Immature natural killer cell (primary cell): ENCODE measurements at regions not wholly inside any gene's neighbourhood (a gene's known extent, or its start where the extent isn't known, plus 50 kb on each side); places are given as distances from the start of the nearest gene placed in this dataset.
"Not testable (repeated sequence)": the region's sequence is repeated elsewhere in the genome, so short reads cannot be mapped to it uniquely, and the experiment has no call there.

Experiments
- DNase-seq, 3 donors: peaks; one replicate each; pipeline ENCODE4 v3.0.0; 2022; ENCODE audit warnings: mixed read lengths in 1 of 3
- H3K27ac Mint-ChIP-seq, 6 donors: one replicate each; pipeline ENCODE4 v1.8.0; 2020; ENCODE audit warnings: mixed read lengths in 6 of 6, mild to moderate bottlenecking in 5 of 6, inconsistent platforms in 4 of 6, moderate library complexity in 3 of 6
- H3K27me3 Mint-ChIP-seq, 3 donors: one replicate each; pipeline ENCODE4 v1.8.0; 2020 to 2021; ENCODE audit warnings: low read depth in 3 of 3, mild to moderate bottlenecking in 3 of 3, mixed read lengths in 3 of 3, moderate library complexity in 3 of 3, inconsistent platforms in 1 of 3
- H3K36me3 Mint-ChIP-seq, 3 donors: one replicate each; pipeline ENCODE4 v1.8.0; 2020; ENCODE audit warnings: mixed read lengths in 3 of 3, inconsistent platforms in 2 of 3, mild to moderate bottlenecking in 2 of 3
- H3K4me1 Mint-ChIP-seq, 2 donors: one replicate each; pipeline ENCODE4 v1.8.0; 2020; ENCODE audit warnings: inconsistent platforms in 2 of 2, mild to moderate bottlenecking in 2 of 2, mixed read lengths in 2 of 2, moderate library complexity in 1 of 2
- H3K4me3 Mint-ChIP-seq, 5 donors: one replicate each; pipeline ENCODE4 v1.8.0; 2020; ENCODE audit warnings: mild to moderate bottlenecking in 5 of 5, mixed read lengths in 5 of 5, inconsistent platforms in 3 of 5, moderate library complexity in 3 of 5
- H3K9me3 Mint-ChIP-seq, 6 donors: one replicate each; pipeline ENCODE4 v1.8.0; 2020; ENCODE audit warnings: mild to moderate bottlenecking in 6 of 6, mixed read lengths in 6 of 6, inconsistent platforms in 4 of 6, moderate library complexity in 3 of 6

- Mint-ChIP-seq H3K4me1 (no peaks in the 10 kb centered on the region), H3K9me3 (peaks cover 0 to 15% (median 4%) of the 10 kb centered on the region in 6 donors), H3K27me3 (no peaks in the 10 kb centered on the region), H3K36me3 (no peaks in the 10 kb centered on the region), H3K4me3 (no peak overlapping the region), H3K27ac (no peak overlapping the region)
- DNase-seq = no peak
Observed at GRCh38 chr4:164251257-164251656, 502.7 kb upstream of the SMIM31 start.

- no peaks in the 10 kb centered on the region for H3K36me3 Mint-ChIP-seq
- no peak overlapping the region for H3K4me3 Mint-ChIP-seq
- no peaks in the 10 kb centered on the region for H3K4me1 Mint-ChIP-seq
- H3K9me3 Mint-ChIP-seq = peaks cover 0 to 15% (median 4%) of the 10 kb centered on the region in 6 donors
- H3K27ac Mint-ChIP-seq = no peak overlapping the region
- no peaks in the 10 kb centered on the region for H3K27me3 Mint-ChIP-seq
- DNase-seq = no peak
Observed at GRCh38 chr4:164252286-164252685, 501.6 kb upstream of the SMIM31 start.

GRCh38 chr4:164261831-164262230, 492.1 kb upstream of the SMIM31 start:
- Mint-ChIP-seq H3K27ac (no peak overlapping the region), H3K9me3 (peaks cover 0 to 3% (median under 1%) of the 10 kb centered on the region in 6 donors)

GRCh38 chr4:164262508-164262907, 491.4 kb upstream of the SMIM31 start:
- H3K9me3 Mint-ChIP-seq, H3K36me3 Mint-ChIP-seq, H3K4me1 Mint-ChIP-seq, H3K27ac Mint-ChIP-seq, DNase-seq, H3K4me3 Mint-ChIP-seq, H3K27me3 Mint-ChIP-seq: not testable (repeated sequence)

More at GRCh38 chr4:164261831-164262230, 492.1 kb upstream of the SMIM31 start:
- no peak for DNase-seq
- Mint-ChIP-seq H3K4me3 (no peak overlapping the region), H3K4me1 (no peaks in the 10 kb centered on the region), H3K27me3 (no peaks in the 10 kb centered on the region), H3K36me3 (no peaks in the 10 kb centered on the region)

GRCh38 chr4:164277414-164277813, 476.5 kb upstream of the SMIM31 start:
- H3K4me1 Mint-ChIP-seq, H3K4me3 Mint-ChIP-seq, H3K27ac Mint-ChIP-seq, H3K27me3 Mint-ChIP-seq, H3K9me3 Mint-ChIP-seq, H3K36me3 Mint-ChIP-seq, DNase-seq: not testable (repeated sequence)

- Mint-ChIP-seq H3K27me3 (no peaks in the 10 kb centered on the region), H3K27ac (no peak overlapping the region), H3K4me1 (no peaks in the 10 kb centered on the region), H3K36me3 (no peaks in the 10 kb centered on the region), H3K9me3 (peaks cover 0 to 5% (median 3%) of the 10 kb centered on the region in 6 donors), H3K4me3 (no peak overlapping the region)
- DNase-seq = no peak
Observed at GRCh38 chr4:164287173-164287572, 466.8 kb upstream of the SMIM31 start.

- Mint-ChIP-seq H3K9me3 (peaks cover 0 to 6% (median 3%) of the 10 kb centered on the region in 6 donors), H3K4me3 (no peak overlapping the region), H3K27ac (no peak overlapping the region), H3K36me3 (no peaks in the 10 kb centered on the region), H3K27me3 (no peaks in the 10 kb centered on the region), H3K4me1 (no peaks in the 10 kb centered on the region)
- no peak for DNase-seq
Observed at GRCh38 chr4:164288578-164288977, 465.4 kb upstream of the SMIM31 start.

- DNase-seq = no peak
- Mint-ChIP-seq H3K9me3 (peaks cover 0 to 12% (median 6%) of the 10 kb centered on the region in 6 donors), H3K36me3 (no peaks in the 10 kb centered on the region), H3K4me3 (no peak overlapping the region), H3K27me3 (no peaks in the 10 kb centered on the region), H3K4me1 (no peaks in the 10 kb centered on the region), H3K27ac (no peak overlapping the region)
Observed at GRCh38 chr4:164293203-164293602, 460.7 kb upstream of the SMIM31 start.

GRCh38 chr4:164293743-164294142, 460.2 kb upstream of the SMIM31 start:
- H3K9me3 Mint-ChIP-seq = peaks cover 0 to 12% (median 6%) of the 10 kb centered on the region in 6 donors
- H3K27ac Mint-ChIP-seq = no peak overlapping the region
- no peaks in the 10 kb centered on the region for H3K27me3 Mint-ChIP-seq
- H3K4me3 Mint-ChIP-seq = no peak overlapping the region
- no peak for DNase-seq
- no peaks in the 10 kb centered on the region for H3K36me3 Mint-ChIP-seq
- no peaks in the 10 kb centered on the region for H3K4me1 Mint-ChIP-seq

- no peak overlapping the region for H3K27ac Mint-ChIP-seq
- H3K9me3 Mint-ChIP-seq = peaks cover 0 to 18% (median 2%) of the 10 kb centered on the region in 6 donors
- H3K4me3 Mint-ChIP-seq = no peak overlapping the region
- no peaks in the 10 kb centered on the region for H3K4me1 Mint-ChIP-seq
- no peaks in the 10 kb centered on the region for H3K36me3 Mint-ChIP-seq
- H3K27me3 Mint-ChIP-seq = peaks cover 0 to 7% (median 0%) of the 10 kb centered on the region in 3 donors
- no peak for DNase-seq
Observed at GRCh38 chr4:164301430-164301829, 452.5 kb upstream of the SMIM31 start.

- no peak overlapping the region for H3K4me3 Mint-ChIP-seq
- no peaks in the 10 kb centered on the region for H3K4me1 Mint-ChIP-seq
- H3K9me3 Mint-ChIP-seq = peaks cover 0 to 31% (median 3%) of the 10 kb centered on the region in 6 donors
- H3K36me3 Mint-ChIP-seq = no peaks in the 10 kb centered on the region
- H3K27ac Mint-ChIP-seq = no peak overlapping the region
- H3K27me3 Mint-ChIP-seq = peaks cover 0 to 7% (median 0%) of the 10 kb centered on the region in 3 donors
- DNase-seq = no peak
Observed at GRCh38 chr4:164304101-164304639, 449.8 kb upstream of the SMIM31 start.

GRCh38 chr4:164304861-164305260, 449.1 kb upstream of the SMIM31 start:
- Mint-ChIP-seq H3K9me3 (peaks cover 0 to 28% (median 4%) of the 10 kb centered on the region in 6 donors), H3K4me1 (no peaks in the 10 kb centered on the region), H3K27ac (no peak overlapping the region), H3K27me3 (peaks cover 0 to 7% (median 0%) of the 10 kb centered on the region in 3 donors), H3K36me3 (no peaks in the 10 kb centered on the region), H3K4me3 (no peak overlapping the region)
- DNase-seq = no peak

GRCh38 chr4:164307262-164307661, 446.7 kb upstream of the SMIM31 start:
- no peaks in the 10 kb centered on the region for H3K36me3 Mint-ChIP-seq
- H3K27ac Mint-ChIP-seq = no peak overlapping the region
- H3K9me3 Mint-ChIP-seq = peaks cover 0 to 20% (median 2%) of the 10 kb centered on the region in 6 donors
- no peak overlapping the region for H3K4me3 Mint-ChIP-seq
- H3K4me1 Mint-ChIP-seq = no peaks in the 10 kb centered on the region
- DNase-seq = no peak
- H3K27me3 Mint-ChIP-seq = peaks cover 0 to 1% (median 0%) of the 10 kb centered on the region in 3 donors

- Mint-ChIP-seq H3K27me3 (no peaks in the 10 kb centered on the region), H3K4me3 (no peak overlapping the region), H3K4me1 (no peaks in the 10 kb centered on the region), H3K9me3 (peaks cover 0 to 17% (median 5%) of the 10 kb centered on the region in 6 donors), H3K27ac (no peak overlapping the region), H3K36me3 (no peaks in the 10 kb centered on the region)
- DNase-seq = no peak
Observed at GRCh38 chr4:164312671-164313070, 441.3 kb upstream of the SMIM31 start.

GRCh38 chr4:164313853-164314252, 440.1 kb upstream of the SMIM31 start:
- no peaks in the 10 kb centered on the region for H3K4me1 Mint-ChIP-seq
- no peak overlapping the region for H3K27ac Mint-ChIP-seq
- H3K4me3 Mint-ChIP-seq = no peak overlapping the region
- H3K27me3 Mint-ChIP-seq = no peaks in the 10 kb centered on the region
- no peak for DNase-seq
- H3K9me3 Mint-ChIP-seq = peaks cover 0 to 13% (median 6%) of the 10 kb centered on the region in 6 donors
- no peaks in the 10 kb centered on the region for H3K36me3 Mint-ChIP-seq
